ENCODE measurements at regions not wholly inside any gene's neighbourhood (a gene's known extent, or its start where the extent isn't known, plus 50 kb on each side); places are given as distances from the start of the nearest gene placed in this dataset.
A peak's percentile ranks its signal among the peaks of the same experiment; 100 is the strongest.

DNA sequence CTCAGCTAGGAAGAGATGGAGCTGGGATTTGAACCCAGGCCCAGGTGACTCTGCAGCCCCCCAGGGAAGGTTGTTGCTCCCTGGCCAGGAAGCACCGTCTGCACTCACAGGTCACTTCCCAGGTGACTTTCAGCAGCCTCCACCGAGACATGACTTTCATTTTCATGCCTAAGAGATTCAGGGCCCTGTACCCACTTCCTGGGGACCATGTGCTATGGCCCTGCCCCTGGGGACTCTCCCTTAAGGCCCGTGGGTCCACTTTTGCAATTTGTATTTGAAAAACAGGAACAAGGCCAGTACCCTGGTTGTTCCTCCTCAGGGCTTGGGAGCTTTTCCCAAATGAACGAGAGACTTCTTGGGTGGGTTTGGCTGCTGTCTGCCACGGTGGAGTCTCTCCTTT lies 191.0 kb downstream of the IRF8 start:
- no peaks in the 10 kb centered on the region for H3K4me1 ChIP-seq
- ATAC-seq = no peak
- no peaks in the 10 kb centered on the region for H3K27me3 ChIP-seq
- no peaks in the 10 kb centered on the region for H3K9me3 ChIP-seq
- WGBS, 2 donors = 68 to 77% methylated on average over 5 of the region's 5 CpGs
- peak in 1 of 6 donors; percentile 14 for DNase-seq
- intact Hi-C loops (cut with DNase I) = no loop called here
- TF ChIP-seq, protein P1, sequence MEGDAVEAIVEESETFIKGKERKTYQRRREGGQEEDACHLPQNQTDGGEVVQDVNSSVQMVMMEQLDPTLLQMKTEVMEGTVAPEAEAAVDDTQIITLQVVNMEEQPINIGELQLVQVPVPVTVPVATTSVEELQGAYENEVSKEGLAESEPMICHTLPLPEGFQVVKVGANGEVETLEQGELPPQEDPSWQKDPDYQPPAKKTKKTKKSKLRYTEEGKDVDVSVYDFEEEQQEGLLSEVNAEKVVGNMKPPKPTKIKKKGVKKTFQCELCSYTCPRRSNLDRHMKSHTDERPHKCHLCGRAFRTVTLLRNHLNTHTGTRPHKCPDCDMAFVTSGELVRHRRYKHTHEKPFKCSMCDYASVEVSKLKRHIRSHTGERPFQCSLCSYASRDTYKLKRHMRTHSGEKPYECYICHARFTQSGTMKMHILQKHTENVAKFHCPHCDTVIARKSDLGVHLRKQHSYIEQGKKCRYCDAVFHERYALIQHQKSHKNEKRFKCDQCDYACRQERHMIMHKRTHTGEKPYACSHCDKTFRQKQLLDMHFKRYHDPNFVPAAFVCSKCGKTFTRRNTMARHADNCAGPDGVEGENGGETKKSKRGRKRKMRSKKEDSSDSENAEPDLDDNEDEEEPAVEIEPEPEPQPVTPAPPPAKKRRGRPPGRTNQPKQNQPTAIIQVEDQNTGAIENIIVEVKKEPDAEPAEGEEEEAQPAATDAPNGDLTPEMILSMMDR (IDR thresholded peaks at IDR 0.05) = no peak
- no peak overlapping the region for H3K27ac ChIP-seq
- H3K36me3 ChIP-seq = no peaks in the 10 kb centered on the region
- no peak for FAIRE-seq
- no peak overlapping the region for H3K4me3 ChIP-seq

DNA sequence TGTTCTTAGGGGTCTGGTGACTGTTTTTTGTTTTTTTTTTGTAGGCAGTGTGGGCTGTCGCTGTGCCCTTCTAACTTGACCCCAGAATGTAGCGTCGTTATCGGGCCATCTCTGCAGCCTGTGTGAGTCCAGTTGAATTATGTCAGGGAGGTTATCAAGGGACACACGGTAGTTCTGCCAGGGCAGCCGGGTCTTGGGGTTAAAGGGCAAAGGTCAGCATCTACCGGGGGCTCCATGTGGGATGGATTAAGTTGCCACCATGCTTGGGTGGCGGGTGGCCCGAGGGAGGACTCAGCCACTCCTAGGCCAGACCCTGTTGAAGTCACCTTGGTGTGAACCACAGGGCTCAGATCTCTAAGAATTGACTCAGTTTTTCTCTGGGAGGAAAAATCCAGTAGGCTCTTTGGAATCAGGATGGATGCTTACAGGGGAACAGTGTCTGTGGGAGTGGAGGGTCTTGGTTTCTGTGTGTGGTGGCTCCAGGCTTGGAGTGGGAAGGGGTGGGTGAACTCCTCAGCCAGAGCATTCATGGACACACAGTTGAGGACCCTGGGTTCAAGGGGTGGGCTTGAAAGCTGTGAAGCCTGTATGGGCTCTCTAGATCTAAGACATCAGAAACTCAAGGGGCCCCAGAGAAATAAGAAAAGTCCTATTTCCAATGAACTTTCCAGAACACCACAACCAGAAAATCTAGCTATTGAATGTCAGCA lies 191.7 kb downstream of the IRF8 start:
- Histone ChIP-seq H3K27ac (no peak overlapping the region), H3K4me1 (no peaks in the 10 kb centered on the region), H3K27me3 (no peaks in the 10 kb centered on the region), H3K9me3 (no peaks in the 10 kb centered on the region), H3K36me3 (no peaks in the 10 kb centered on the region), H3K4me3 (no peak overlapping the region)
- WGBS, 2 donors = 59 to 63% methylated on average over 9 of the region's 9 CpGs
- TF ChIP-seq, protein P1 (IDR thresholded peaks at IDR 0.05) = no peak
- intact Hi-C loops (cut with DNase I) = no loop called here
- FAIRE-seq (no peak), DNase-seq (peak in 1 of 6 donors; percentile 18), ATAC-seq (no peak)

DNA sequence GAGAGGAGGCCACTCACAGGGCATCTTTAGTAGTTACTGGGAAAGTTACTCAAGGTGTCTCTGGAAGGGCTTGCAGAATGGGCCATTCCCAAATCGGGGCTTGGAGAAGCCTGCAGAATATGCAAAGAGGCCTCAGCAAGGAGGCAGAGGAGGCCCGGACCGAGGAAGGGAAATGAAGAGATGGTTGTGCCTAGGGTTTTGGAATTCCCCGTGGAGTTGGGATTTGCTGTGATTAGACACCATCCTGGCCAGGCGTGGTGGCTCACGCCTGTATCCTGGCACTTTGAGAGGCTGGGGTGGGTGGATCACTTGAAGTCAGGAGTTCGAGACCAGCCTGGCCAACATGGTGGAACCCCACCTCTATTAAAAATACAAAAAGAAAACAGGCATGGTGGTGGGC lies 193.0 kb downstream of the IRF8 start:
- no peaks in the 10 kb centered on the region for H3K9me3 ChIP-seq
- intact Hi-C loops (cut with DNase I) = no loop called here
- no peaks in the 10 kb centered on the region for H3K4me1 ChIP-seq
- H3K36me3 ChIP-seq = no peaks in the 10 kb centered on the region
- TF ChIP-seq, protein P1 (IDR thresholded peaks at IDR 0.05) = no peak
- ATAC-seq (no peak), FAIRE-seq (no peak), DNase-seq (peak in 1 of 6 donors; percentile 8)
- H3K27me3 ChIP-seq = no peaks in the 10 kb centered on the region
- 79 to 90% methylated on average over 7 of the region's 7 CpGs for WGBS, 2 donors
- H3K27ac ChIP-seq = no peak overlapping the region
- H3K4me3 ChIP-seq = no peak overlapping the region

DNA sequence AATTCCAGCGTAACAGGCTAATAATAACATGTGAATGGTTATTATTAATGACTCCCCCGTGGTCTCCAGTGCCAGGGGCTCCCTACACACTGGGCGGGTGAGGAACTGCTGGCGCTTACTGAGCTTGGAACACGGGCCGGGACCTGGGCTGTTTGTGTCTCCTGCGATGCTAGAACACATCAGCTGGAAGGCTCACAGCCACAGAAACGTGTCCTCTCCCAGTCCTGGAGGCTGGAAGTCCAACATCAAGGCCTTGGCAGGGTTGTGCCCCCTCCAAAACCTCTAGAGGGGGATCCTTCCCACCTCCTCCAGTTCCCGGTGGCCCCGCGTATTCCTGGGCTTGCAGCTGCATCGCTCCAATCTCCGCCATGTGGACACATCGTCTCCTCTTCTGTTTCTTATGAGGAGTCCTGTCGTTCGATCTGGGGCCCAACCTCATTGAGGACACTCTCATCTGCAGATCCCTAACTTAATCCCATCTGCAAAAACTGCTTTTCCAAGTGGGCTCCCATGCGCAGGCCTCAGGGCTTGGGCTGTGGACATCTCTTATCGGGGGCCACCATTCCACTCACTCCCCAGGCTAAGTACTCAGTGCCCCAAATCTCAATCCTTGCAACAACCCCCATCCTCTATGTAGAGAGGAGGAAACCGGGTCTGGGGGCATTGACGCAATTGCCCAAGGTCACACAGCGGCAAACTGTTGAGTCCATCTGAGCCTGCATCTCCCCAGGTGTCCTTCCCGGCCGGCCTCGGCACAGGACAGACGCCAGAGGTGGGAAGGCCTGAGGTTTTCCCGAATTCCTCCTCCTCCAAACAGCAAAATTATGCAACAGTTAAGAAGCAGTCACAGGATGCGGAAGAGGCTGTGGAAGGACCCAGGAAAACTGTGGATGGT lies 193.9 kb downstream of the IRF8 start:
- H3K27ac ChIP-seq = no peak overlapping the region
- no peak overlapping the region for H3K4me3 ChIP-seq
- no peaks in the 10 kb centered on the region for H3K9me3 ChIP-seq
- H3K27me3 ChIP-seq = no peaks in the 10 kb centered on the region
- FAIRE-seq (no peak), ATAC-seq (no peak), DNase-seq (peak in 1 of 6 donors; percentile 34)
- H3K4me1 ChIP-seq = no peaks in the 10 kb centered on the region
- 85 to 92% methylated on average over 27 of the region's 27 CpGs for WGBS, 2 donors
- H3K36me3 ChIP-seq = no peaks in the 10 kb centered on the region
- TF ChIP-seq, protein P1 (IDR thresholded peaks at IDR 0.05) = no peak
- intact Hi-C loops (cut with DNase I) = no loop called here

Measured in pancreas (tissue), 10 donors.